Stomach (tissue), 8 donors: ENCODE measurements at regions not wholly inside any gene's neighbourhood (a gene's known extent, or its start where the extent isn't known, plus 50 kb on each side); places are given as distances from the start of the nearest gene placed in this dataset.

ENCODE experiments used
- DNase-seq, 2 donors: peaks; one replicate each; pipeline versions ENCODE4 v3.0.0 to v3.0.0-alpha.2; 2013 to 2019
- H3K27ac ChIP-seq, 5 donors: fragments of 200-600 bp in 4 of 5; sonication (generic) in 4 of 5; one replicate each; pipeline ENCODE4 v1.5.1; 2013 to 2019; ENCODE audit warnings: mild to moderate bottlenecking in 1 of 5, moderate library complexity in 1 of 5
- H3K27me3 ChIP-seq, 3 donors: fragments of 200-600 bp; sonication (generic); one replicate each; pipeline ENCODE4 v1.5.1; 2017 to 2019; ENCODE audit warnings: mixed run types in 1 of 3
- H3K36me3 ChIP-seq, 4 donors: fragments of 200-600 bp; sonication (generic); 1 replicate in 3 of 4; 2 replicates in 1 of 4; pipeline ENCODE4 v1.5.1; 2016 to 2019
- H3K4me1 ChIP-seq, 4 donors: fragments of 200-600 bp; sonication (generic); one replicate each; pipeline ENCODE4 v1.5.1; 2016 to 2019
- H3K4me3 ChIP-seq, 4 donors: fragments of 200-600 bp; sonication (generic) in 3 of 4; one replicate each; pipeline ENCODE4 v1.5.1; 2016 to 2019; ENCODE audit warnings: mild to moderate bottlenecking in 1 of 4
- H3K9me3 ChIP-seq, 4 donors: fragments of 200-600 bp; sonication (generic); one replicate each; pipeline ENCODE4 v1.5.1; 2016 to 2019
- CTCF ChIP-seq, 7 experiments: fragments of 450-650 bp in 4 of 7; fragments of 200-600 bp in 3 of 7; sonication (generic) in 3 of 7; IDR thresholded peaks; one replicate each; pipeline ENCODE4 v1.5.1; 2016 to 2019; ENCODE audit warnings: antibody characterized with exemption in 7 of 7, control low read depth in 2 of 7, mild to moderate bottlenecking in 1 of 7
- EP300 ChIP-seq: sonication (generic); formaldehyde crosslinking; IDR thresholded peaks from one replicate; pipeline ENCODE4 v1.6.1; 2017; ENCODE audit warnings: antibody characterized with exemption
- POLR2A ChIP-seq, 4 donors: fragments of 450-650 bp; IDR thresholded peaks; one replicate each; pipeline ENCODE4 v1.6.1; 2016; ENCODE audit warnings: antibody characterized with exemption in 4 of 4, control low read depth in 2 of 4, mild to moderate bottlenecking in 1 of 4, moderate library complexity in 1 of 4
- POLR2AphosphoS5 ChIP-seq, 3 donors: sonication (generic); formaldehyde crosslinking; IDR thresholded peaks; one replicate each; pipeline ENCODE4 v1.6.1; 2016; ENCODE audit warnings: antibody characterized with exemption in 3 of 3
- WGBS, 5 donors: extraction: QIAGEN DNeasy Blood & Tissue Kit in 3 of 5; methylation state at CpG; one replicate each; pipeline versions ENCODE4 v1.1.5 to v1.1.7; 2013 to 2018; 5-methylcytosine and 5-hydroxymethylcytosine counted together
- intact Hi-C: fragments of 100-400 bp; cut with DNase I; formaldehyde crosslinking; loops from one replicate; pipeline ENCODE4 v1.15.1; 2023; ENCODE audit warnings: low total_unique reads
- donor health status: healthy with polysubstance abuse.
- donor health status: Bipolar disorder and iron deficiency.
- donor health status: healthy.

GRCh38 chr12:43154498-43155045, 397.4 kb downstream of the ADAMTS20 start:
- intact Hi-C loops: no loop called here
- TF ChIP-seq POLR2AphosphoS5 (IDR thresholded peaks at IDR 0.05) (no peak), EP300 (no peak), CTCF (IDR thresholded peaks at IDR 0.05) (no peak), POLR2A (IDR thresholded peaks at IDR 0.05) (no peak)
- DNase-seq: no peak
- no peaks in the 10 kb centered on the region for H3K36me3 ChIP-seq
- 64 to 89% (median 81%) methylated on average over 5 of the region's 5 CpGs for WGBS, 5 donors
- H3K27ac ChIP-seq: no peak overlapping the region
- no peaks in the 10 kb centered on the region for H3K9me3 ChIP-seq
- no peak overlapping the region for H3K4me3 ChIP-seq
- no peaks in the 10 kb centered on the region for H3K4me1 ChIP-seq
- H3K27me3 ChIP-seq: no peaks in the 10 kb centered on the region

GRCh38 chr12:43151441-43151981, 400.5 kb downstream of the ADAMTS20 start:
- Histone ChIP-seq H3K4me3 (no peak overlapping the region), H3K36me3 (no peaks in the 10 kb centered on the region), H3K9me3 (no peaks in the 10 kb centered on the region), H3K4me1 (no peaks in the 10 kb centered on the region), H3K27ac (no peak overlapping the region), H3K27me3 (no peaks in the 10 kb centered on the region)
- intact Hi-C loops: no loop called here
- TF ChIP-seq EP300: no peak
- TF ChIP-seq POLR2A (IDR thresholded peaks at IDR 0.05): no peak
- no peak for TF ChIP-seq POLR2AphosphoS5 (IDR thresholded peaks at IDR 0.05)
- TF ChIP-seq CTCF (IDR thresholded peaks at IDR 0.05): no peak
- peak in 1 of 2 donors; percentile 21 for DNase-seq
- WGBS, 5 donors: 71 to 89% (median 79%) methylated on average over 4 of the region's 4 CpGs

GRCh38 chr12:43148691-43149090, 403.3 kb downstream of the ADAMTS20 start:
- Histone ChIP-seq H3K9me3 (no peaks in the 10 kb centered on the region), H3K27me3 (no peaks in the 10 kb centered on the region), H3K36me3 (no peaks in the 10 kb centered on the region), H3K4me3 (no peak overlapping the region), H3K27ac (no peak overlapping the region), H3K4me1 (no peaks in the 10 kb centered on the region)
- 60 to 91% (median 89%) methylated on average over 2 of the region's 2 CpGs for WGBS, 5 donors
- DNase-seq: no peak
- intact Hi-C loops: no loop called here
- no peak for TF ChIP-seq POLR2AphosphoS5 (IDR thresholded peaks at IDR 0.05)
- no peak for TF ChIP-seq POLR2A (IDR thresholded peaks at IDR 0.05)
- no peak for TF ChIP-seq CTCF (IDR thresholded peaks at IDR 0.05)
- no peak for TF ChIP-seq EP300

- DNase-seq: no peak
- Histone ChIP-seq H3K4me3 (no peak overlapping the region), H3K4me1 (no peaks in the 10 kb centered on the region), H3K27ac (no peak overlapping the region), H3K36me3 (no peaks in the 10 kb centered on the region), H3K9me3 (no peaks in the 10 kb centered on the region), H3K27me3 (no peaks in the 10 kb centered on the region)
- 80 to 92% (median 90%) methylated on average over 1 of the region's 1 CpG for WGBS, 5 donors
- TF ChIP-seq CTCF (IDR thresholded peaks at IDR 0.05): no peak
- intact Hi-C loops: no loop called here
These were observed 404.1 kb downstream of the ADAMTS20 start for GRCh38 chr12:43147878-43148277.
